GM12878 (cell line): ENCODE measurements at regions not wholly inside any gene's neighbourhood (a gene's known extent, or its start where the extent isn't known, plus 50 kb on each side); places are given as distances from the start of the nearest gene placed in this dataset.

Experiments used
- ATAC-seq: fragments of 200-7000 bp; cut with Tn5 transposase; 3 replicates; pipeline ENCODE4 v1.9.1; 2020; ENCODE audit warnings: mild to moderate bottlenecking, moderate library complexity
- BruUV-seq: library from RNA; stranded (reverse); fragments of 400-500 nt; replicated peaks from 2 replicates; lab custom pipeline; 2021; lab: Mats Ljungman, UMichigan
- CTCF ChIA-PET: fragments of 300-600 bp; sonication (Branson Sonifier 250); formaldehyde crosslinking; extraction: SDS; loops from one replicate; lab custom pipeline; 2021; ENCODE audit warnings: inconsistent platforms; lab: Yijun Ruan, JAX
- POLR2A ChIA-PET: fragments of 350-600 bp; formaldehyde crosslinking; extraction: SDS; loops from one replicate; lab custom pipeline; 2021; ENCODE audit warnings: inconsistent platforms; lab: Charles Lee
- RAD21 ChIA-PET: fragments of 300-600 bp; sonication (Branson Sonifier 250); formaldehyde crosslinking; loops from one replicate; lab custom pipeline; 2023; ENCODE audit warnings: antibody characterized with exemption; ENCODE audit not compliant: unreplicated experiment; lab: Charles Lee
- SMC1A ChIA-PET: fragments of 300-600 bp; sonication (Branson Sonifier 250); formaldehyde crosslinking; loops from one replicate; lab custom pipeline; 2023; ENCODE audit not compliant: unreplicated experiment, uncharacterized antibody; lab: Charles Lee
- DNase-seq: peaks from one replicate; pipeline ENCODE4 v3.0.0-alpha.2; 2011; ENCODE audit warnings: low read depth, low spot score
- FAIRE-seq: peaks from 3 replicates; lab custom pipeline; 2011; peaks lifted over from hg19 to GRCh38; lab: Jason Lieb, UNC
- H2AFZ ChIP-seq: 2 replicates; pipeline ENCODE4 v1.6.0; 2011; ENCODE audit warnings: low read depth, low read length, control low read depth; ENCODE audit not compliant: control insufficient read depth
- H3K27ac ChIP-seq: 2 replicates; pipeline ENCODE4 v1.5.1; 2011; ENCODE audit warnings: control low read depth; ENCODE audit not compliant: control insufficient read depth, insufficient read depth
- H3K27me3 ChIP-seq, 2 experiments: replicated peaks in 1 of 2; 2 replicates each; pipeline versions ENCODE4 v1.6.0 to v1.6.1; 2011; ENCODE audit warnings: low read length in 1 of 2; ENCODE audit not compliant: control insufficient read depth in 2 of 2, insufficient read depth in 2 of 2
- H3K36me3 ChIP-seq, 2 experiments: 2 replicates each; pipeline ENCODE4 v1.5.1; 2011; ENCODE audit warnings: low read length in 1 of 2; ENCODE audit not compliant: control insufficient read depth in 2 of 2, insufficient read depth in 2 of 2
- H3K4me1 ChIP-seq: 2 replicates; pipeline ENCODE4 v1.6.1; 2011; ENCODE audit warnings: mild to moderate bottlenecking, low read length, moderate library complexity, mixed read lengths; ENCODE audit not compliant: control insufficient read depth, insufficient read depth
- H3K4me2 ChIP-seq: 2 replicates; pipeline ENCODE4 v1.6.0; 2011; ENCODE audit warnings: control low read depth; ENCODE audit not compliant: control insufficient read depth, insufficient read depth
- H3K4me3 ChIP-seq: fragments of 200-600 bp; sonication (generic); 2 replicates; pipeline ENCODE4 v1.5.1; 2016
- H3K79me2 ChIP-seq: 2 replicates; pipeline ENCODE4 v1.6.0; 2011; ENCODE audit warnings: low read length; ENCODE audit not compliant: control insufficient read depth, insufficient read depth
- H3K9ac ChIP-seq: 2 replicates; pipeline ENCODE4 v1.8.0; 2011; ENCODE audit warnings: low read length, control low read depth, mixed read lengths; ENCODE audit not compliant: control insufficient read depth, insufficient read depth
- H3K9me3 ChIP-seq: replicated peaks from 3 replicates; pipeline ENCODE4 v1.5.1; 2011; ENCODE audit warnings: mild to moderate bottlenecking, low read length; ENCODE audit not compliant: control insufficient read depth, insufficient read depth
- H4K20me1 ChIP-seq: 2 replicates; pipeline ENCODE4 v1.6.0; 2011; ENCODE audit not compliant: control insufficient read depth, insufficient read depth
- E2F4 ChIP-seq: IDR thresholded peaks from 2 replicates; pipeline ENCODE4 v1.6.1; 2012; ENCODE audit warnings: low read depth, low read length, improper control_type of control experiment
- MYB ChIP-seq: fragments of 150-350 bp; IDR thresholded peaks from 2 replicates; pipeline ENCODE4 v1.6.1; 2014; ENCODE audit warnings: mild to moderate bottlenecking, low read depth, low read length, borderline replicate concordance
- NFIC ChIP-seq: IDR thresholded peaks from 2 replicates; pipeline ENCODE4 v1.6.1; 2012; ENCODE audit warnings: low read depth, mild to moderate bottlenecking, inconsistent platforms, low read length, moderate library complexity
- RUNX3 ChIP-seq: IDR thresholded peaks from 2 replicates; pipeline ENCODE4 v1.6.1; 2012; ENCODE audit warnings: low read length, inconsistent platforms
- SIN3A ChIP-seq: IDR thresholded peaks from 2 replicates; pipeline ENCODE4 v1.6.1; 2012; ENCODE audit warnings: low read depth, low read length, improper control_type of control experiment
- SMARCA5 ChIP-seq: fragments of 450-650 bp; IDR thresholded peaks from 2 replicates; pipeline ENCODE4 v1.6.1; 2017; ENCODE audit warnings: mild to moderate bottlenecking
- SRF ChIP-seq, 2 experiments: IDR thresholded peaks; 2 replicates each; pipeline ENCODE4 v1.6.1; 2011; ENCODE audit warnings: low read depth in 2 of 2, low read length in 2 of 2, mild to moderate bottlenecking in 1 of 2, moderate library complexity in 1 of 2
- SUPT20H ChIP-seq: IDR thresholded peaks from 2 replicates; pipeline ENCODE4 v1.6.1; 2011; ENCODE audit warnings: low read depth, mild to moderate bottlenecking, low read length, moderate library complexity, borderline replicate concordance; ENCODE audit not compliant: control insufficient read depth
- WGBS: methylation state at CpG from one replicate; pipeline ENCODE4 v1.1.6; 2016; ENCODE audit warnings: low lambda C conversion rate; ENCODE audit not compliant: insufficient replicate concordance, insufficient coverage; ENCODE audit errors: missing lambda C conversion rate; 5-methylcytosine and 5-hydroxymethylcytosine counted together
- in situ Hi-C: fragments of 300-500 bp; cut with MboI; formaldehyde crosslinking; loops from 9 replicates; pipeline ENCODE4 v1.14.3; 2018; ENCODE audit warnings: mixed read lengths
- intact Hi-C: fragments of 100-400 bp; cut with micrococcal nuclease; formaldehyde crosslinking; loops from one replicate; pipeline ENCODE4 v1.14.2; 2022; ENCODE audit not compliant: unreplicated experiment

- peaks cover 0 to 3% of the 10 kb centered on the region in 2 experiments; a peak in 1 of 4 replicates for H3K27me3 ChIP-seq
- H4K20me1 ChIP-seq, result no peaks in the 10 kb centered on the region
- H3K79me2 ChIP-seq, result no peaks in the 10 kb centered on the region
- intact Hi-C loops, result no loop called here
- ChIA-PET SMC1A (no interaction called here), CTCF (no interaction called here), POLR2A (no interaction called here), RAD21 (no interaction called here)
- in situ Hi-C loops, result no loop called here
- ATAC-seq (no peak), DNase-seq (no peak), FAIRE-seq (no peak)
- no peaks in the 10 kb centered on the region for H3K4me1 ChIP-seq
- H3K4me3 ChIP-seq, result no peak overlapping the region
- no peaks in the 10 kb centered on the region for H3K9me3 ChIP-seq
- no TSS peak for BruUV-seq
- no peak overlapping the region for H3K27ac ChIP-seq
- 18% methylated on average over 11 of the region's 11 CpGs for WGBS
- H3K9ac ChIP-seq, result no peak overlapping the region
- no peaks in the 10 kb centered on the region for H3K36me3 ChIP-seq
- no peak overlapping the region for H2AFZ ChIP-seq
- TF ChIP-seq RUNX3 (no peak), E2F4 (no peak), NFIC (no peak), SIN3A (no peak), MYB (no peak), SMARCA5 (no peak), SUPT20H (no peak), SRF (IDR thresholded peaks at IDR 0.05; ENCODE audit: low read depth in 2 of 2, low read length in 2 of 2) (no peak)
- no peak overlapping the region for H3K4me2 ChIP-seq
These were observed 156.4 kb upstream of the ECI2 start for GRCh38 chr6:4291453-4292403.
